ENCODE measurements at regions not wholly inside any gene's neighbourhood (a gene's known extent, or its start where the extent isn't known, plus 50 kb on each side); places are given as distances from the start of the nearest gene placed in this dataset.

DNA sequence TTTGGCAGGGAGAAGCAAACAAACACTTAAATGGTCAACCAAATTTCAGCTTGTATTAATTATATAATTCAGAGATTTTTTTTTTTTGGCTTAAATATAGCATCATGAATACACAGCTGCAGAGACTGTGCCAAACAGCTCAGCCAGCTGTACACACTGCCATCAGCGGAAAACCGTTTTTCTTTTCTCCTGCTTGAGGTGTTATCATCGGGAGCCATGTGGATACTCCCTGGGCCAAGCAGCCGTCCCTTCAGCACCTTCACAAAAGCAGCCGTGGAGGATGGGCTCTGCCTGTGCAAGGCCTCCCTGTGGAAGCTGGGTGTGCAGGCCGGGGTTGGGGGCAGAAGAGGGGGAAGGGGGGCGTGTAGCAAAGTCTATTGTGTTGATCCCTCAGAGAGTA lies 85.0 kb downstream of the NUF2 start:
- intact Hi-C loops (cut with DNase I; ENCODE audit: low total_unique reads): no loop called here
- TF ChIP-seq, protein P1, sequence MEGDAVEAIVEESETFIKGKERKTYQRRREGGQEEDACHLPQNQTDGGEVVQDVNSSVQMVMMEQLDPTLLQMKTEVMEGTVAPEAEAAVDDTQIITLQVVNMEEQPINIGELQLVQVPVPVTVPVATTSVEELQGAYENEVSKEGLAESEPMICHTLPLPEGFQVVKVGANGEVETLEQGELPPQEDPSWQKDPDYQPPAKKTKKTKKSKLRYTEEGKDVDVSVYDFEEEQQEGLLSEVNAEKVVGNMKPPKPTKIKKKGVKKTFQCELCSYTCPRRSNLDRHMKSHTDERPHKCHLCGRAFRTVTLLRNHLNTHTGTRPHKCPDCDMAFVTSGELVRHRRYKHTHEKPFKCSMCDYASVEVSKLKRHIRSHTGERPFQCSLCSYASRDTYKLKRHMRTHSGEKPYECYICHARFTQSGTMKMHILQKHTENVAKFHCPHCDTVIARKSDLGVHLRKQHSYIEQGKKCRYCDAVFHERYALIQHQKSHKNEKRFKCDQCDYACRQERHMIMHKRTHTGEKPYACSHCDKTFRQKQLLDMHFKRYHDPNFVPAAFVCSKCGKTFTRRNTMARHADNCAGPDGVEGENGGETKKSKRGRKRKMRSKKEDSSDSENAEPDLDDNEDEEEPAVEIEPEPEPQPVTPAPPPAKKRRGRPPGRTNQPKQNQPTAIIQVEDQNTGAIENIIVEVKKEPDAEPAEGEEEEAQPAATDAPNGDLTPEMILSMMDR (IDR thresholded peaks at IDR 0.05): no peak
- no peak for TF ChIP-seq POLR2AphosphoS5 (IDR thresholded peaks at IDR 0.05)
- no peak for TF ChIP-seq POLR2A (IDR thresholded peaks at IDR 0.05)
- DNase-seq (ENCODE audit: low spot score in 2 of 2): no peak
- no peak overlapping the region for H3K27ac ChIP-seq
- no peak overlapping the region for H3K4me3 ChIP-seq
- no peaks in the 10 kb centered on the region for H3K9me3 ChIP-seq
- H3K36me3 ChIP-seq: no peaks in the 10 kb centered on the region
- H3K27me3 ChIP-seq: no peaks in the 10 kb centered on the region
- H3K4me1 ChIP-seq: no peaks in the 10 kb centered on the region

DNA sequence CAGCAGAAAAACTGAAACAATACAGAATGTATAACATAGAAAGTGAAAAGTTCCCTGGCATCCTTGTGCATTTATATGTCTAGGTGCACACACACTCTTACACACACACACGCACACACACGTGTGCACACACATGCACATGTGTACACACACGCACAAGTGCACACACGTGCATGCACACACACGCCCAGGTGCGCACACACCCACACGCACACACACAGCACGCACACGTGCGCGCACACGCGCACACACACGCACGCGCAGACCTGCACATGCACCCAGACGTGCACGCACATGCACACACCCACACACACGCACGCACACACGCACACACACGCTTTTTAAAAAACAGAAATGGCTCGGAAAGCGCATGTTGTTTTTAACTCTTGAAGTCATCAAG lies 86.5 kb downstream of the NUF2 start:
- H3K4me1 ChIP-seq: no peaks in the 10 kb centered on the region
- H3K27ac ChIP-seq: no peak overlapping the region
- H3K9me3 ChIP-seq: no peaks in the 10 kb centered on the region
- no peaks in the 10 kb centered on the region for H3K27me3 ChIP-seq
- DNase-seq (ENCODE audit: low spot score in 2 of 2): no peak
- intact Hi-C loops (cut with DNase I; ENCODE audit: low total_unique reads): no loop called here
- TF ChIP-seq POLR2A (IDR thresholded peaks at IDR 0.05) (no peak), POLR2AphosphoS5 (IDR thresholded peaks at IDR 0.05) (no peak)
- TF ChIP-seq, protein P1 (IDR thresholded peaks at IDR 0.05): no peak
- H3K4me3 ChIP-seq: no peak overlapping the region
- no peaks in the 10 kb centered on the region for H3K36me3 ChIP-seq

DNA sequence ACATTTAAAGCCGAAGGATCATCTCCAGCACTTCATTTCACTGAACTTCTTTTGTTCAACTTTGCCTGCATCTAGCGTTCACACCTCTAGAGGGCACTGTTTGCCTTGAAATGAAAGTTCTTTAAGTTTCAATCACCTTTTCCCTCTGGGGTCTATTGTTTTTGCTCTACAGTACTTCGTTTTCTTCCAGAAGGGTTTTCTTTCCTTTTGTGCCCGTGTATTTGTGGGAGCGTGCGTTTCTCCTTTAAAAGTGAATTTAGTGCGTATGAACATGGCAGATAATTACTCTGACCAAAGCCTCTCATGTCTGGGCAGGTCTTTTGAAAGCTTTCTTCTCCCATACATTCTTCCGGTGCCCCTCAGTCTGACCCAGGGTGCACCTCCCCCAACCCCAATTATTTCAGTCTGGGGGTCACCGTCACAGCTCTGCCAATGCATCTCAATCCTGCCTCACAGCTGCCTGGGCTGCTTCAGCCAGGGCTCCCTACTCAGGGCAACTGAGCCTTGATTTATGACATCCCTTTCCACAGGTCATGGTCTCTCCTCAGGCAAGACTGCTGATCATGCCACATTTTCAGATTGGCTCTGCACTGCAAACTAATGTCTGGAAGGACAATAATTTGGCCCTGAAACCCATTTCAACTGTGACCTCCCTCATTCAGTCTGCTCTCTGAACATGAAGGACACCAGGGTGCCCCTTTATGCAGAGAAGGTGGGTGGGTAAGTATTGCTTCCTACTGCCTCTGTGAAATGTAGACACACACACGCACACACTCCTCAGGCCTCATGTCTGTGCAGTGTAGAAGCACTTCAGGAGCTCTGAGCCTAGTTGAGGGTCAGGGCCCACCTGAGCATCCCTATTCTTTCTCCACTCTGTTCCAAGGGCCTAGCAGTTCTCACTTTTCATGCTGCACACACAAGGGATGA lies 88.6 kb downstream of the NUF2 start:
- no peaks in the 10 kb centered on the region for H3K9me3 ChIP-seq
- TF ChIP-seq, protein P1 (IDR thresholded peaks at IDR 0.05): peak in 2 of 3 donors; percentile 35 to 54
- TF ChIP-seq POLR2A (IDR thresholded peaks at IDR 0.05): no peak
- DNase-seq (ENCODE audit: low spot score in 2 of 2): no peak
- H3K36me3 ChIP-seq: no peaks in the 10 kb centered on the region
- no peaks in the 10 kb centered on the region for H3K27me3 ChIP-seq
- H3K4me3 ChIP-seq: no peak overlapping the region
- no peaks in the 10 kb centered on the region for H3K4me1 ChIP-seq
- H3K27ac ChIP-seq: no peak overlapping the region
- intact Hi-C loops (cut with DNase I; ENCODE audit: low total_unique reads): no loop called here

DNA sequence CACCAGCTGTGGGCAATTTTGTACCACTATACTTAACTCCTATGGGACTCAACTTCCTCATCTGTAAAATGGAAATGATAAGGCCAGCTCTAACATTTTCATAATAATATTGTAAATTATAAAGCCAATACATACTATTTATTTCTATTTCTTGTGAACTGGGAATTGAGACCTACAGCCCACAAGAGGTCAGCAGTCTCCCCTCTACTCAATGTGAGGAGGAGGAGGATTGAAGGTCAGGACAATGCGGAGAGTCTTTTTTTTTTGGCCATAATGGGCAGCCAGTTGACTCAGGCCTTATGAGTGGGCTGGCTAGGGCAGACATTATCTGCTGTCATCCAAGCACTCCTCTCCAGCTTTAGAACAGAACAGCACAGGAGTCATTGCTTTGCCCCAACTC lies 90.5 kb downstream of the NUF2 start:
- H3K27ac ChIP-seq: no peak overlapping the region
- DNase-seq (ENCODE audit: low spot score in 2 of 2): no peak

DNA sequence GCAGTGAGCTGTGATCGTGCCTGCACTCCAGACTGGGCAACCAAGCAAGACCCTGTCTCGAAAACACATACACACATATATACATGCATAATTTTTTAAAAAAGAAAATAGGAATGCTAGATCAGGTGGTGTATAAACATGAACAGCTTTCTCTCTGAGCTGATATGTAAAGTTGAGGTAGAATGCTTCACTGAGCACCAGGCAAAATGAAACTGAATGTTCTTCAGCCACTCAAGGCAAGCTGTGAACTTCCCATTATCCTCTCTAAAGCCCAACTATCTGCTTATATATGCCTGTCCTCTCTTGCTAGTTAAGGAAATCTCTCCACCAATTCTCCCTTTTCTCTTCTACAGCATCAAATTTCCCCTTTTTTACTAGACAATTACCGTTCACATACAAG lies 93.0 kb downstream of the NUF2 start:
- H3K27ac ChIP-seq: no peak overlapping the region
- no peaks in the 10 kb centered on the region for H3K27me3 ChIP-seq
- TF ChIP-seq, protein P1 (IDR thresholded peaks at IDR 0.05): no peak
- intact Hi-C loops (cut with DNase I; ENCODE audit: low total_unique reads): no loop called here
- H3K4me1 ChIP-seq: no peaks in the 10 kb centered on the region
- H3K4me3 ChIP-seq: no peak overlapping the region
- H3K36me3 ChIP-seq: no peaks in the 10 kb centered on the region
- no peaks in the 10 kb centered on the region for H3K9me3 ChIP-seq
- no peak for DNase-seq (ENCODE audit: low spot score in 2 of 2)

More for the DNA sequence above, 90.5 kb downstream of the NUF2 start:
- Histone ChIP-seq H3K9me3 (no peaks in the 10 kb centered on the region), H3K4me1 (no peaks in the 10 kb centered on the region), H3K27me3 (no peaks in the 10 kb centered on the region), H3K4me3 (no peak overlapping the region), H3K36me3 (no peaks in the 10 kb centered on the region)
- intact Hi-C loops (cut with DNase I; ENCODE audit: low total_unique reads): no loop called here
- TF ChIP-seq POLR2AphosphoS5 (IDR thresholded peaks at IDR 0.05) (no peak), POLR2A (IDR thresholded peaks at IDR 0.05) (no peak)
- TF ChIP-seq, protein P1 (IDR thresholded peaks at IDR 0.05): no peak
